CD14-positive monocyte (primary cell): ENCODE measurements at regions not wholly inside any gene's neighbourhood (a gene's known extent, or its start where the extent isn't known, plus 50 kb on each side); places are given as distances from the start of the nearest gene placed in this dataset.

Experiments
- DNase-seq, 3 donors: peaks; one replicate each; pipeline ENCODE4 v3.0.0-alpha.2; 2011 to 2022
- H2AFZ ChIP-seq: 2 replicates; pipeline ENCODE4 v1.6.0; 2012; ENCODE audit warnings: mild to moderate bottlenecking, low read depth, low read length, inconsistent platforms; ENCODE audit not compliant: insufficient read depth, poor library complexity, severe bottlenecking
- H3K27ac ChIP-seq, 2 donors: 1 replicate in 1 of 2; 2 replicates in 1 of 2; pipeline ENCODE4 v1.5.1; 2012 to 2013; ENCODE audit warnings: low read length in 2 of 2, control low read depth in 1 of 2, inconsistent platforms in 1 of 2, low read depth in 1 of 2, mild to moderate bottlenecking in 1 of 2
- H3K27me3 ChIP-seq, 2 donors: one replicate each; pipeline versions ENCODE4 v1.6.0 to v1.6.1; 2011 to 2013; ENCODE audit warnings: low read length in 2 of 2; ENCODE audit not compliant: control insufficient read depth in 2 of 2, insufficient read depth in 2 of 2
- H3K36me3 ChIP-seq, 2 donors: replicated peaks in 1 of 2; 1 replicate in 1 of 2; 2 replicates in 1 of 2; pipeline versions ENCODE4 v1.5.1 to v1.6.1; 2012 to 2013; ENCODE audit warnings: low read length in 2 of 2, control low read depth in 1 of 2, inconsistent platforms in 1 of 2, mild to moderate bottlenecking in 1 of 2; ENCODE audit not compliant: insufficient read depth in 2 of 2, control insufficient read depth in 1 of 2
- H3K4me1 ChIP-seq, 2 donors: 1 replicate in 1 of 2; 2 replicates in 1 of 2; pipeline versions ENCODE4 v1.5.1 to v1.6.1; 2012 to 2013; ENCODE audit warnings: low read length in 2 of 2, control low read depth in 1 of 2, inconsistent platforms in 1 of 2, mild to moderate bottlenecking in 1 of 2, moderate library complexity in 1 of 2; ENCODE audit not compliant: insufficient read depth in 2 of 2, control insufficient read depth in 1 of 2
- H3K4me2 ChIP-seq: replicated peaks from 2 replicates; pipeline ENCODE3; 2012; ENCODE audit warnings: low read length, moderate library complexity, mild to moderate bottlenecking; ENCODE audit not compliant: poor library complexity, severe bottlenecking; ENCODE audit errors: extremely low read depth
- H3K4me3 ChIP-seq, 3 experiments: fragments of 200-600 bp in 1 of 3; sonication (generic) in 1 of 3; replicated peaks in 1 of 3; 1 replicate in 2 of 3; 2 replicates in 1 of 3; pipeline ENCODE4 v1.5.1; 2011 to 2013; ENCODE audit warnings: low read length in 3 of 3, mild to moderate bottlenecking in 3 of 3, control low read depth in 2 of 3, low read depth in 2 of 3, inconsistent platforms in 1 of 3, moderate library complexity in 1 of 3
- H3K79me2 ChIP-seq: 2 replicates; pipeline ENCODE4 v1.6.0; 2012; ENCODE audit warnings: mild to moderate bottlenecking, control low read depth, inconsistent platforms, low read length, moderate library complexity; ENCODE audit not compliant: insufficient read depth
- H3K9ac ChIP-seq: 2 replicates; pipeline ENCODE4 v1.6.0; 2017; ENCODE audit warnings: low read length, mild to moderate bottlenecking; ENCODE audit not compliant: insufficient read depth, poor library complexity, severe bottlenecking
- H3K9me3 ChIP-seq, 2 donors: replicated peaks in 1 of 2; 1 replicate in 1 of 2; 2 replicates in 1 of 2; pipeline versions ENCODE4 v1.5.1 to v1.6.1; 2012 to 2013; ENCODE audit warnings: low read length in 2 of 2, control low read depth in 1 of 2; ENCODE audit not compliant: control insufficient read depth in 1 of 2, insufficient read depth in 1 of 2
- H4K20me1 ChIP-seq: 2 replicates; pipeline ENCODE4 v1.6.0; 2012; ENCODE audit warnings: mild to moderate bottlenecking, low read length, control low read depth, moderate library complexity; ENCODE audit not compliant: insufficient read depth
- H3K27ac Mint-ChIP-seq, 7 donors: one replicate each; pipeline ENCODE4 v1.8.0; 2020; ENCODE audit warnings: mild to moderate bottlenecking in 7 of 7, mixed read lengths in 7 of 7, moderate library complexity in 6 of 7, inconsistent platforms in 2 of 7
- H3K27me3 Mint-ChIP-seq, 3 donors: one replicate each; pipeline ENCODE4 v1.8.0; 2021 to 2022; ENCODE audit warnings: low read depth in 3 of 3, mild to moderate bottlenecking in 3 of 3, mixed read lengths in 3 of 3, moderate library complexity in 3 of 3, inconsistent platforms in 1 of 3
- H3K36me3 Mint-ChIP-seq, 2 donors: one replicate each; pipeline ENCODE4 v1.8.0; 2020; ENCODE audit warnings: mixed read lengths in 2 of 2, inconsistent platforms in 1 of 2, mild to moderate bottlenecking in 1 of 2
- H3K4me1 Mint-ChIP-seq: one replicate; pipeline ENCODE4 v1.8.0; 2020; ENCODE audit warnings: mild to moderate bottlenecking, mixed read lengths
- H3K4me3 Mint-ChIP-seq, 2 donors: one replicate each; pipeline ENCODE4 v1.8.0; 2020; ENCODE audit warnings: mild to moderate bottlenecking in 2 of 2, mixed read lengths in 2 of 2, moderate library complexity in 1 of 2
- H3K9me3 Mint-ChIP-seq, 7 donors: one replicate each; pipeline ENCODE4 v1.8.0; 2020 to 2022; ENCODE audit warnings: mixed read lengths in 7 of 7, mild to moderate bottlenecking in 6 of 7, moderate library complexity in 6 of 7, inconsistent platforms in 2 of 7
- CTCF ChIP-seq: fragments of 200-600 bp; IDR thresholded peaks from one replicate; pipeline ENCODE4 v1.8.0; 2022; ENCODE audit warnings: antibody characterized with exemption, mild to moderate bottlenecking
- WGBS: methylation state at CpG from one replicate; pipeline ENCODE4 v1.1.5; 2013; ENCODE audit warnings: missing lambda C conversion rate; ENCODE audit not compliant: insufficient coverage; 5-methylcytosine and 5-hydroxymethylcytosine counted together
- intact Hi-C, 2 donors: fragments of 100-400 bp; cut with micrococcal nuclease; formaldehyde crosslinking; loops; one replicate each; pipeline versions ENCODE4 v1.15.0 to v1.15.1; 2023

GRCh38 chr12:128077211-128077916 is 189.6 kb upstream of the TMEM132C start:
- Histone ChIP-seq H3K36me3 (no peaks in the 10 kb centered on the region), H3K4me1 (no peaks in the 10 kb centered on the region), H3K79me2 (no peaks in the 10 kb centered on the region), H3K4me2 (no peak overlapping the region), H4K20me1 (no peaks in the 10 kb centered on the region), H3K27ac (no peak overlapping the region), H3K9ac (no peak overlapping the region), H3K4me3 (no peak overlapping the region), H2AFZ (no peak overlapping the region), H3K27me3 (no peaks in the 10 kb centered on the region), H3K9me3 (peaks cover 0 to 8% of the 10 kb centered on the region in 2 donors)
- 96% methylated on average over 6 of the region's 11 CpGs for WGBS
- Mint-ChIP-seq H3K9me3 (peaks cover 0 to 9% (median 5%) of the 10 kb centered on the region in 7 donors), H3K4me3 (no peak overlapping the region), H3K4me1 (no peaks in the 10 kb centered on the region), H3K36me3 (no peaks in the 10 kb centered on the region), H3K27ac (no peak overlapping the region), H3K27me3 (peaks cover 0 to 3% (median 0%) of the 10 kb centered on the region in 3 donors)
- no peak for TF ChIP-seq CTCF
- DNase-seq = no peak
- intact Hi-C loops = no loop called here

- no peak for TF ChIP-seq CTCF
- Mint-ChIP-seq H3K27me3 (peaks cover 0 to 3% (median 0%) of the 10 kb centered on the region in 3 donors), H3K27ac (no peak overlapping the region), H3K36me3 (no peaks in the 10 kb centered on the region), H3K4me3 (no peak overlapping the region), H3K9me3 (peaks cover 0 to 9% (median 5%) of the 10 kb centered on the region in 7 donors), H3K4me1 (no peaks in the 10 kb centered on the region)
- H3K27ac ChIP-seq = no peak overlapping the region
- H3K27me3 ChIP-seq = no peaks in the 10 kb centered on the region
- H3K9ac ChIP-seq = no peak overlapping the region
- no peak for DNase-seq
- WGBS = 97% methylated on average over 6 of the region's 8 CpGs
- no peaks in the 10 kb centered on the region for H3K79me2 ChIP-seq
- H3K36me3 ChIP-seq = no peaks in the 10 kb centered on the region
- no peak overlapping the region for H3K4me3 ChIP-seq
- no peak overlapping the region for H2AFZ ChIP-seq
- no peak overlapping the region for H3K4me2 ChIP-seq
- no peaks in the 10 kb centered on the region for H4K20me1 ChIP-seq
- H3K9me3 ChIP-seq = peaks cover 0 to 8% of the 10 kb centered on the region in 2 donors
- intact Hi-C loops = no loop called here
- no peaks in the 10 kb centered on the region for H3K4me1 ChIP-seq
Observed at GRCh38 chr12:128077917-128078298, 189.1 kb upstream of the TMEM132C start.
